ENCODE measurements at regions not wholly inside any gene's neighbourhood (a gene's known extent, or its start where the extent isn't known, plus 50 kb on each side); places are given as distances from the start of the nearest gene placed in this dataset.

- ATAC-seq (ENCODE audit: low read depth): no peak
- Mint-ChIP-seq H3K9me3 (no peaks in the 10 kb centered on the region), H3K27ac (no peak overlapping the region), H3K36me3 (no peaks in the 10 kb centered on the region), H3K27me3 (no peaks in the 10 kb centered on the region), H3K4me3 (no peak overlapping the region), H3K4me1 (no peaks in the 10 kb centered on the region)
- DNase-seq (ENCODE audit: low spot score in 2 of 2): no peak
These were observed 167.5 kb upstream of the MEOX2 start for GRCh38 chr7:15853832-15854470.

GRCh38 chr7:15851201-15851600 is 164.7 kb upstream of the MEOX2 start:
- Mint-ChIP-seq H3K36me3 (no peaks in the 10 kb centered on the region), H3K27me3 (no peaks in the 10 kb centered on the region), H3K27ac (no peak overlapping the region), H3K9me3 (no peaks in the 10 kb centered on the region), H3K4me1 (no peaks in the 10 kb centered on the region), H3K4me3 (no peak overlapping the region)
- DNase-seq (ENCODE audit: low spot score in 2 of 2) (no peak), ATAC-seq (ENCODE audit: low read depth) (no peak)

- Mint-ChIP-seq H3K9me3 (no peaks in the 10 kb centered on the region), H3K4me1 (no peaks in the 10 kb centered on the region), H3K27ac (no peak overlapping the region), H3K36me3 (no peaks in the 10 kb centered on the region), H3K27me3 (no peaks in the 10 kb centered on the region), H3K4me3 (no peak overlapping the region)
- no peak for DNase-seq (ENCODE audit: low spot score in 2 of 2)
- no peak for ATAC-seq (ENCODE audit: low read depth)
These were observed 162.4 kb upstream of the MEOX2 start for GRCh38 chr7:15848901-15849300.

- DNase-seq (ENCODE audit: low spot score in 2 of 2) (no peak), ATAC-seq (ENCODE audit: low read depth) (no peak)
- Mint-ChIP-seq H3K4me1 (no peaks in the 10 kb centered on the region), H3K27me3 (no peaks in the 10 kb centered on the region), H3K9me3 (no peaks in the 10 kb centered on the region), H3K36me3 (no peaks in the 10 kb centered on the region), H3K27ac (no peak overlapping the region), H3K4me3 (no peak overlapping the region)
These were observed 161.9 kb upstream of the MEOX2 start for GRCh38 chr7:15848362-15848761.

- no peaks in the 10 kb centered on the region for H3K9me3 Mint-ChIP-seq
- H3K4me1 Mint-ChIP-seq: no peaks in the 10 kb centered on the region
- no peak for ATAC-seq (ENCODE audit: low read depth)
- no peak overlapping the region for H3K4me3 Mint-ChIP-seq
- no peaks in the 10 kb centered on the region for H3K36me3 Mint-ChIP-seq
- DNase-seq (ENCODE audit: low spot score in 2 of 2): no peak
- no peaks in the 10 kb centered on the region for H3K27me3 Mint-ChIP-seq
- H3K27ac Mint-ChIP-seq: no peak overlapping the region
These were observed 159.4 kb upstream of the MEOX2 start for GRCh38 chr7:15845868-15846267.

- DNase-seq (ENCODE audit: low spot score in 2 of 2): no peak
- H3K36me3 Mint-ChIP-seq: no peaks in the 10 kb centered on the region
- no peaks in the 10 kb centered on the region for H3K9me3 Mint-ChIP-seq
- no peak overlapping the region for H3K27ac Mint-ChIP-seq
- H3K4me1 Mint-ChIP-seq: no peaks in the 10 kb centered on the region
- H3K4me3 Mint-ChIP-seq: no peak overlapping the region
- ATAC-seq (ENCODE audit: low read depth): no peak
- no peaks in the 10 kb centered on the region for H3K27me3 Mint-ChIP-seq
These were observed 159.0 kb upstream of the MEOX2 start for GRCh38 chr7:15845461-15845860.

GRCh38 chr7:15839416-15840100 is 153.1 kb upstream of the MEOX2 start:
- Mint-ChIP-seq H3K36me3 (no peaks in the 10 kb centered on the region), H3K27ac (no peak overlapping the region), H3K27me3 (no peaks in the 10 kb centered on the region), H3K4me1 (no peaks in the 10 kb centered on the region), H3K4me3 (no peak overlapping the region), H3K9me3 (no peaks in the 10 kb centered on the region)
- no peak for ATAC-seq (ENCODE audit: low read depth)
- no peak for DNase-seq (ENCODE audit: low spot score in 2 of 2)

- H3K27ac Mint-ChIP-seq: no peak overlapping the region
- H3K27me3 Mint-ChIP-seq: no peaks in the 10 kb centered on the region
- no peak overlapping the region for H3K4me3 Mint-ChIP-seq
- no peaks in the 10 kb centered on the region for H3K9me3 Mint-ChIP-seq
- H3K4me1 Mint-ChIP-seq: no peaks in the 10 kb centered on the region
- no peaks in the 10 kb centered on the region for H3K36me3 Mint-ChIP-seq
- no peak for ATAC-seq (ENCODE audit: low read depth)
- DNase-seq (ENCODE audit: low spot score in 2 of 2): no peak
These were observed 151.8 kb upstream of the MEOX2 start for GRCh38 chr7:15838265-15838664.

GRCh38 chr7:15837306-15837950 is 150.9 kb upstream of the MEOX2 start:
- H3K4me1 Mint-ChIP-seq: no peaks in the 10 kb centered on the region
- ATAC-seq (ENCODE audit: low read depth) (no peak), DNase-seq (ENCODE audit: low spot score in 2 of 2) (no peak)
- H3K27me3 Mint-ChIP-seq: no peaks in the 10 kb centered on the region
- H3K4me3 Mint-ChIP-seq: no peak overlapping the region
- no peaks in the 10 kb centered on the region for H3K36me3 Mint-ChIP-seq
- no peak overlapping the region for H3K27ac Mint-ChIP-seq
- no peaks in the 10 kb centered on the region for H3K9me3 Mint-ChIP-seq

- H3K4me3 Mint-ChIP-seq: no peak overlapping the region
- no peak overlapping the region for H3K27ac Mint-ChIP-seq
- H3K9me3 Mint-ChIP-seq: no peaks in the 10 kb centered on the region
- no peaks in the 10 kb centered on the region for H3K36me3 Mint-ChIP-seq
- no peak for DNase-seq (ENCODE audit: low spot score in 2 of 2)
- ATAC-seq (ENCODE audit: low read depth): no peak
- H3K27me3 Mint-ChIP-seq: no peaks in the 10 kb centered on the region
- H3K4me1 Mint-ChIP-seq: no peaks in the 10 kb centered on the region
These were observed 150.2 kb upstream of the MEOX2 start for GRCh38 chr7:15836651-15837050.

GRCh38 chr7:15836041-15836440 is 149.6 kb upstream of the MEOX2 start:
- ATAC-seq (ENCODE audit: low read depth): no peak
- H3K36me3 Mint-ChIP-seq: no peaks in the 10 kb centered on the region
- no peak for DNase-seq (ENCODE audit: low spot score in 2 of 2)
- H3K9me3 Mint-ChIP-seq: no peaks in the 10 kb centered on the region
- no peak overlapping the region for H3K4me3 Mint-ChIP-seq
- no peaks in the 10 kb centered on the region for H3K27me3 Mint-ChIP-seq
- no peak overlapping the region for H3K27ac Mint-ChIP-seq
- no peaks in the 10 kb centered on the region for H3K4me1 Mint-ChIP-seq

- no peak for DNase-seq (ENCODE audit: low spot score in 2 of 2)
- no peak overlapping the region for H3K4me3 Mint-ChIP-seq
- no peak for ATAC-seq (ENCODE audit: low read depth)
- H3K9me3 Mint-ChIP-seq: no peaks in the 10 kb centered on the region
- H3K36me3 Mint-ChIP-seq: no peaks in the 10 kb centered on the region
- no peak overlapping the region for H3K27ac Mint-ChIP-seq
- H3K27me3 Mint-ChIP-seq: no peaks in the 10 kb centered on the region
- no peaks in the 10 kb centered on the region for H3K4me1 Mint-ChIP-seq
These were observed 148.0 kb upstream of the MEOX2 start for GRCh38 chr7:15834446-15834845.

GRCh38 chr7:15832996-15833395 is 146.5 kb upstream of the MEOX2 start:
- no peaks in the 10 kb centered on the region for H3K4me1 Mint-ChIP-seq
- H3K4me3 Mint-ChIP-seq: no peak overlapping the region
- H3K36me3 Mint-ChIP-seq: no peaks in the 10 kb centered on the region
- no peaks in the 10 kb centered on the region for H3K27me3 Mint-ChIP-seq
- no peak overlapping the region for H3K27ac Mint-ChIP-seq
- ATAC-seq (ENCODE audit: low read depth): no peak
- H3K9me3 Mint-ChIP-seq: no peaks in the 10 kb centered on the region
- DNase-seq (ENCODE audit: low spot score in 2 of 2): no peak

- H3K27ac Mint-ChIP-seq: no peak overlapping the region
- ATAC-seq (ENCODE audit: low read depth) (no peak), DNase-seq (ENCODE audit: low spot score in 2 of 2) (no peak)
- no peak overlapping the region for H3K4me3 Mint-ChIP-seq
- H3K36me3 Mint-ChIP-seq: no peaks in the 10 kb centered on the region
- H3K27me3 Mint-ChIP-seq: no peaks in the 10 kb centered on the region
- H3K4me1 Mint-ChIP-seq: no peaks in the 10 kb centered on the region
- no peaks in the 10 kb centered on the region for H3K9me3 Mint-ChIP-seq
These were observed 145.1 kb upstream of the MEOX2 start for GRCh38 chr7:15831606-15832005.

- no peaks in the 10 kb centered on the region for H3K27me3 Mint-ChIP-seq
- H3K4me3 Mint-ChIP-seq: no peak overlapping the region
- no peaks in the 10 kb centered on the region for H3K9me3 Mint-ChIP-seq
- no peaks in the 10 kb centered on the region for H3K4me1 Mint-ChIP-seq
- H3K27ac Mint-ChIP-seq: no peak overlapping the region
- ATAC-seq (ENCODE audit: low read depth) (no peak), DNase-seq (ENCODE audit: low spot score in 2 of 2) (no peak)
- H3K36me3 Mint-ChIP-seq: no peaks in the 10 kb centered on the region
These were observed 143.2 kb upstream of the MEOX2 start for GRCh38 chr7:15829691-15830090.

All from memory B cell (primary cell).